ENCODE measurements at regions not wholly inside any gene's neighbourhood (a gene's known extent, or its start where the extent isn't known, plus 50 kb on each side); places are given as distances from the start of the nearest gene placed in this dataset.

GRCh38 chr10:121112579-121113384 lies 261.6 kb downstream of the WDR11 start:
- DNase-seq (ENCODE audit: missing footprints) (no peak), ATAC-seq (no peak)
- intact Hi-C loops (cut with DNase I) = no loop called here

GRCh38 chr10:121113385-121113696 lies 262.2 kb downstream of the WDR11 start:
- DNase-seq (ENCODE audit: missing footprints) (no peak), ATAC-seq (no peak)
- intact Hi-C loops (cut with DNase I) = no loop called here

GRCh38 chr10:121113911-121114310 lies 262.7 kb downstream of the WDR11 start:
- intact Hi-C loops (cut with DNase I) = no loop called here
- ATAC-seq = no peak
- DNase-seq (ENCODE audit: missing footprints) = no peak

GRCh38 chr10:121115154-121115553 lies 264.0 kb downstream of the WDR11 start:
- DNase-seq (ENCODE audit: missing footprints) = no peak

GRCh38 chr10:121121462-121121861 lies 270.3 kb downstream of the WDR11 start:
- intact Hi-C loops (cut with DNase I) = no loop called here
- DNase-seq (ENCODE audit: missing footprints) (no peak), ATAC-seq (no peak)

More at GRCh38 chr10:121115154-121115553, 264.0 kb downstream of the WDR11 start:
- no peak for ATAC-seq
- intact Hi-C loops (cut with DNase I) = no loop called here

GRCh38 chr10:121127151-121127906 lies 276.2 kb downstream of the WDR11 start:
- ATAC-seq = no peak

GRCh38 chr10:121128164-121128563 lies 277.0 kb downstream of the WDR11 start:
- intact Hi-C loops (cut with DNase I) = no loop called here
- ATAC-seq (no peak), DNase-seq (ENCODE audit: missing footprints) (no peak)

More at GRCh38 chr10:121127151-121127906, 276.2 kb downstream of the WDR11 start:
- DNase-seq (ENCODE audit: missing footprints) = no peak
- intact Hi-C loops (cut with DNase I) = no loop called here

- DNase-seq (ENCODE audit: missing footprints) = no peak
- intact Hi-C loops (cut with DNase I) = no loop called here
- no peak for ATAC-seq
Observed at GRCh38 chr10:121129266-121129665, 278.1 kb downstream of the WDR11 start.

- intact Hi-C loops (cut with DNase I) = no loop called here
- DNase-seq (ENCODE audit: missing footprints) = no peak
- no peak for ATAC-seq
Observed at GRCh38 chr10:121130382-121130781, 279.2 kb downstream of the WDR11 start.

- DNase-seq (ENCODE audit: missing footprints) (no peak), ATAC-seq (no peak)
- intact Hi-C loops (cut with DNase I) = no loop called here
Observed at GRCh38 chr10:121131014-121131413, 279.9 kb downstream of the WDR11 start.

GRCh38 chr10:121131426-121132265 lies 280.5 kb downstream of the WDR11 start:
- intact Hi-C loops (cut with DNase I) = no loop called here
- DNase-seq (ENCODE audit: missing footprints) (no peak), ATAC-seq (no peak)

GRCh38 chr10:121132273-121132672 lies 281.1 kb downstream of the WDR11 start:
- intact Hi-C loops (cut with DNase I) = no loop called here
- ATAC-seq (no peak), DNase-seq (ENCODE audit: missing footprints) (no peak)

- ATAC-seq = no peak
- intact Hi-C loops (cut with DNase I) = no loop called here
- no peak for DNase-seq (ENCODE audit: missing footprints)
Observed at GRCh38 chr10:121133901-121134300, 282.7 kb downstream of the WDR11 start.

GRCh38 chr10:121134711-121135110 lies 283.5 kb downstream of the WDR11 start:
- no peak for ATAC-seq
- intact Hi-C loops (cut with DNase I) = no loop called here
- no peak for DNase-seq (ENCODE audit: missing footprints)

- ATAC-seq = no peak
- intact Hi-C loops (cut with DNase I) = no loop called here
- no peak for DNase-seq (ENCODE audit: missing footprints)
Observed at GRCh38 chr10:121135512-121135911, 284.4 kb downstream of the WDR11 start.

GRCh38 chr10:121137533-121137932 lies 286.4 kb downstream of the WDR11 start:
- DNase-seq (ENCODE audit: missing footprints) (no peak), ATAC-seq (no peak)
- intact Hi-C loops (cut with DNase I) = no loop called here

- intact Hi-C loops (cut with DNase I) = no loop called here
- ATAC-seq (no peak), DNase-seq (ENCODE audit: missing footprints) (no peak)
Observed at GRCh38 chr10:121138112-121138860, 287.1 kb downstream of the WDR11 start.

GRCh38 chr10:121138918-121139317 lies 287.8 kb downstream of the WDR11 start:
- ATAC-seq (no peak), DNase-seq (ENCODE audit: missing footprints) (no peak)
- intact Hi-C loops (cut with DNase I) = no loop called here

All from Right ventricle myocardium inferior (tissue), 1 donor.